NB4 (cell line): ENCODE measurements at regions not wholly inside any gene's neighbourhood (a gene's known extent, or its start where the extent isn't known, plus 50 kb on each side); places are given as distances from the start of the nearest gene placed in this dataset.

Experiments used
- DNase-seq: peaks from one replicate; pipeline ENCODE4 v3.0.0; 2010; ENCODE audit warnings: low read depth
- H3K4me3 ChIP-seq: one replicate; pipeline ENCODE4 v1.5.1; 2011; ENCODE audit warnings: mild to moderate bottlenecking, low read depth, low read length, moderate library complexity
- CTCF ChIP-seq: IDR thresholded peaks from one replicate; pipeline ENCODE4 v1.5.1; 2012; ENCODE audit warnings: low read depth, low read length
- MAX ChIP-seq: IDR thresholded peaks from 2 replicates; pipeline ENCODE4 v1.6.1; 2011; ENCODE audit warnings: low read depth, low read length
- MYC ChIP-seq: IDR thresholded peaks from 2 replicates; pipeline ENCODE4 v1.6.1; 2011; ENCODE audit warnings: low read depth, low read length
- POLR2A ChIP-seq: IDR thresholded peaks from 2 replicates; pipeline ENCODE4 v1.6.1; 2011; ENCODE audit warnings: mild to moderate bottlenecking; ENCODE audit not compliant: insufficient read length; ENCODE audit errors: extremely low read depth

- no peak for TF ChIP-seq CTCF
- no peak for TF ChIP-seq MAX
- no peak for TF ChIP-seq MYC
- no peak for TF ChIP-seq POLR2A
- no peak overlapping the region for H3K4me3 ChIP-seq
- no peak for DNase-seq
These were observed 1082.4 kb upstream of the B3GALT2 start for GRCh38 chr1:194268839-194269238.

GRCh38 chr1:194267021-194267420, 1080.6 kb upstream of the B3GALT2 start:
- no peak overlapping the region for H3K4me3 ChIP-seq
- no peak for TF ChIP-seq CTCF
- DNase-seq = no peak

- H3K4me3 ChIP-seq = no peak overlapping the region
- no peak for DNase-seq
- TF ChIP-seq MYC (no peak), MAX (no peak), POLR2A (no peak), CTCF (no peak)
These were observed 1069.6 kb upstream of the B3GALT2 start for GRCh38 chr1:194256010-194256409.

GRCh38 chr1:194252199-194252598, 1065.8 kb upstream of the B3GALT2 start:
- TF ChIP-seq POLR2A (no peak), MYC (no peak), CTCF (no peak), MAX (no peak)
- no peak for DNase-seq
- H3K4me3 ChIP-seq = no peak overlapping the region

- no peak for DNase-seq
- TF ChIP-seq CTCF (no peak), MYC (no peak), POLR2A (no peak), MAX (no peak)
- no peak overlapping the region for H3K4me3 ChIP-seq
These were observed 1054.8 kb upstream of the B3GALT2 start for GRCh38 chr1:194241215-194241614.

- DNase-seq = no peak
- H3K4me3 ChIP-seq = no peak overlapping the region
- TF ChIP-seq MYC (no peak), MAX (no peak), POLR2A (no peak), CTCF (no peak)
These were observed 1046.7 kb upstream of the B3GALT2 start for GRCh38 chr1:194233069-194233468.
